ENCODE measurements at regions not wholly inside any gene's neighbourhood (a gene's known extent, or its start where the extent isn't known, plus 50 kb on each side); places are given as distances from the start of the nearest gene placed in this dataset.
"Not testable (repeated sequence)": the region's sequence is repeated elsewhere in the genome, so short reads cannot be mapped to it uniquely, and the experiment has no call there.

DNA sequence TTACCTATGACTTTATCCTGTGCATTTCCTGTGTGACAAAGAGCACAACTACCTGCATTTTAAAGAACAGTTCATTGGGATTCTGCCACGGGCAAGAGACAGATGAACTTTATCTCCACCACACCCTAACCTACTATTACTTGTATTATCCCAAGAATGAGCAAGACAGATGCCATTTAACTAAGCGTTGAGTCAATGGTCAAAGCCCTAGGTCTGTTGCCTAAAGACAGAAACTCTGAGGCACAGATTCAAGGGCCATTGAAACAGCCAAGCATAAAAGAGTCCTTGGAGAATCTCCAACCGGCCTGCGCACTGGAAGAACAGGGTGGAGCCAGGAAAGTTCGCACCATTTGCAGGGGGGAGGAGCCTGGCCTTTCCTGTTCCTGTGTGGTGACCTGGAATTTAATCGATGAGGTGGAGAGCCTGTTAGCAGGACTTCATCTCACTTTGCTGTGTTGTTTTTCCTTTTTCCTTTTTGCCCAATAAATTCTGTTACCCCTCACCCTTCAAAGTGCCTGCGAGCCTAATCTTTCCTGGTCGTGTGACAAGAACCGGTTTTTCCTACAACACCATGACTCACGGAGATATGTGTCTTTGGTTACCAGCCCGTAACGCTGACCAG, 146.4 kb upstream of the DIAPH2 start:
- ATAC-seq (ENCODE audit: low read depth): no peak
- no peak overlapping the region for H3K27ac ChIP-seq (ENCODE audit: poor library complexity, severe bottlenecking)
- no peaks in the 10 kb centered on the region for H3K9me3 ChIP-seq (ENCODE audit: severe bottlenecking)
- no peak overlapping the region for H3K4me3 ChIP-seq (ENCODE audit: severe bottlenecking)
- no peaks in the 10 kb centered on the region for H3K4me1 ChIP-seq (ENCODE audit: insufficient read depth, poor library complexity, severe bottlenecking)
- no peak for DNase-seq (ENCODE audit: low spot score)
- no peaks in the 10 kb centered on the region for H3K36me3 ChIP-seq (ENCODE audit: low read depth)
- H3K27me3 ChIP-seq (ENCODE audit: insufficient read depth, poor library complexity, severe bottlenecking): no peaks in the 10 kb centered on the region
- TF ChIP-seq, protein P1, sequence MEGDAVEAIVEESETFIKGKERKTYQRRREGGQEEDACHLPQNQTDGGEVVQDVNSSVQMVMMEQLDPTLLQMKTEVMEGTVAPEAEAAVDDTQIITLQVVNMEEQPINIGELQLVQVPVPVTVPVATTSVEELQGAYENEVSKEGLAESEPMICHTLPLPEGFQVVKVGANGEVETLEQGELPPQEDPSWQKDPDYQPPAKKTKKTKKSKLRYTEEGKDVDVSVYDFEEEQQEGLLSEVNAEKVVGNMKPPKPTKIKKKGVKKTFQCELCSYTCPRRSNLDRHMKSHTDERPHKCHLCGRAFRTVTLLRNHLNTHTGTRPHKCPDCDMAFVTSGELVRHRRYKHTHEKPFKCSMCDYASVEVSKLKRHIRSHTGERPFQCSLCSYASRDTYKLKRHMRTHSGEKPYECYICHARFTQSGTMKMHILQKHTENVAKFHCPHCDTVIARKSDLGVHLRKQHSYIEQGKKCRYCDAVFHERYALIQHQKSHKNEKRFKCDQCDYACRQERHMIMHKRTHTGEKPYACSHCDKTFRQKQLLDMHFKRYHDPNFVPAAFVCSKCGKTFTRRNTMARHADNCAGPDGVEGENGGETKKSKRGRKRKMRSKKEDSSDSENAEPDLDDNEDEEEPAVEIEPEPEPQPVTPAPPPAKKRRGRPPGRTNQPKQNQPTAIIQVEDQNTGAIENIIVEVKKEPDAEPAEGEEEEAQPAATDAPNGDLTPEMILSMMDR (IDR thresholded peaks at IDR 0.05; ENCODE audit: poor library complexity, severe bottlenecking): no peak

DNA sequence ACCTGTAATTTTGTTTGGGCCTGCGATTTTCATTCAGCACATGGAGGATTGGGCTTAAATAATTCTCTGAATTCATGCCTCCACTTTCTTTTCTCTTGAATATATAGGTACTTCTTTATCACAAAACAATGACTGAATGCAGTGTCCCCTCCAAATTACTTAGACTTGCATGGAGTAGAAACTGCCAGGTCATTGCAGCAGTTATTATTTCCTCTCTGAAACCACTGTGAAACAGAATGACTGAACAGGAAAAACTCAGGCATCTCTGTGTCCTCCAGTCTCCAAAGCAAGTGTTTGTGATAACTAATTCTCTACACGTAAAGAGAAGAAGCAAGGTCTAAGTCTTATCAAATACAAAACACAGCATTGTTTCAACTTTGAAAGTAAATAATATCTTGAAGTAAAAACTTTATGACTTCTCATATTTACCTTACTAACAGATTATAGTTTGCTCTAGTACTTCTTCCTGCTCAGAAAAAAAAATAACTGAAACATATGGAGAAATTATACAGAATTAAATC, 144.5 kb upstream of the DIAPH2 start:
- H3K4me3 ChIP-seq (ENCODE audit: severe bottlenecking): no peak overlapping the region
- H3K36me3 ChIP-seq (ENCODE audit: low read depth): no peaks in the 10 kb centered on the region
- TF ChIP-seq, protein P1 (IDR thresholded peaks at IDR 0.05; ENCODE audit: poor library complexity, severe bottlenecking): no peak
- H3K27ac ChIP-seq (ENCODE audit: poor library complexity, severe bottlenecking): no peak overlapping the region
- no peak for DNase-seq (ENCODE audit: low spot score)
- H3K27me3 ChIP-seq (ENCODE audit: insufficient read depth, poor library complexity, severe bottlenecking): no peaks in the 10 kb centered on the region
- no peak for ATAC-seq (ENCODE audit: low read depth)
- H3K4me1 ChIP-seq (ENCODE audit: insufficient read depth, poor library complexity, severe bottlenecking): no peaks in the 10 kb centered on the region
- H3K9me3 ChIP-seq (ENCODE audit: severe bottlenecking): no peaks in the 10 kb centered on the region

DNA sequence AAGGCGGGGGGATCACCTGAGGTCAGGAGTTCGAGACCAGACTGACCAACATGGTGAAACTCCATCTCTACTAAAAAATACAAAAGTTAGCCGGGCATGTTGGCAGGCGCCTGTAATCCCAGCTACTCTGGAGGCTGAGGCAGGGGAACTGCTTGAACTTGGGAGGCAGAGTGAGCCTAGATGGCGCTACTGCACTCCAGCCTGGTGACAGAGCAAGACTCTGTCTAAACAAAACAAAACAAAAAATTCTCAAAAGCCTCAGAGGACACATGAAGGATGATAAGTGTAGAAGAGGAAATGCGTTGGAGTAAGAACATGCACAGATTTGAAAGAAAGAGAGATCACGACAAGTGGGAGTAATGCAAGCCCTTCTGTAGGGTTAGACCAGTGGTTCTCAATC, 138.4 kb upstream of the DIAPH2 start:
- ATAC-seq (ENCODE audit: low read depth); H3K4me3 ChIP-seq (ENCODE audit: severe bottlenecking); H3K4me1 ChIP-seq (ENCODE audit: insufficient read depth, poor library complexity, severe bottlenecking); H3K9me3 ChIP-seq (ENCODE audit: severe bottlenecking); H3K27ac ChIP-seq (ENCODE audit: poor library complexity, severe bottlenecking); H3K27me3 ChIP-seq (ENCODE audit: insufficient read depth, poor library complexity, severe bottlenecking); H3K36me3 ChIP-seq (ENCODE audit: low read depth); DNase-seq (ENCODE audit: low spot score): not testable (repeated sequence)

DNA sequence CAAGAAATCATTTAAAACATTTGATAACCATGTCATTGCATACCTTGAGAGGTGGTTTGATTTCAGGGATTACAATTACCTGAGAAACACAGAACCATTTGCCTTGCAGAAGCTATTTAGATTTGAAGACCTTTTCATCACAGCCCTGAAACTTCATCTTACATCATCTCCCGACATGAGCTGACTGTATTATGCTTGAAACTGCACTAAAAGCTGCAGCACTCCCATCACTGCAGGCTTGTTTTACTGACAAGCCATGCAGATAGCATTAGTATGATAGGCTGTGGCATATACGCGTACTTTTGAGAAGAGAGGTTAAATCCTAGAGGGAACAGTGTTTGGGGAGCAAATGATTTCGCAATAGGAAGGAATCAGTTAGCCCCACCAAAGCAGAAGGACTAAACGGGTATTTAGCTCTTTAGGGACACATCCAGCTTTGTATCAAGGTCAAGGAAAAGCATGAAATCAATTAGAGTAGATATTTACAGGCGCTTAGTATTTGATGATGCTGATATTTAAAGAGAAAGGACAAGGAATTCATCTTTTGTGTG, 133.2 kb upstream of the DIAPH2 start:
- DNase-seq (ENCODE audit: low spot score): no peak
- no peak overlapping the region for H3K27ac ChIP-seq (ENCODE audit: poor library complexity, severe bottlenecking)

DNA sequence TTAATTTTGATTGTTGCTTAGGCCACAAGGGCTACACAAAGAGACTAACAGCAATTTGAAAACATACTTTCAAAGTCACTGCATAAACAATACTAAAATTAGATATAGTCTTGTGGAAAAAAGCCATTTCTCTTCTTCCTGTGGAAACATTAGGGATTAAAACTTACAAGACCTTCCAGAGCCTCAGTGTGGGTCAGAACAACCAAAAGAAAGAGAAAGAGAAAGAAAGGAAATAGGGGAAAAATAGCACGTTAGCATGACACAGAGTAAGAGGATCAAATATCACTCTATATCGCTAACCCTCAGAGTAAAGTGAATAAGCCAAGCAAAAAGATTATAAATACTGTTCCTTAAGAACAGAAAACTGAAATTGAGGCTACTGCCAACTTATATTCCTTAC, 127.8 kb upstream of the DIAPH2 start:
- no peaks in the 10 kb centered on the region for H3K4me1 ChIP-seq (ENCODE audit: insufficient read depth, poor library complexity, severe bottlenecking)
- no peak overlapping the region for H3K4me3 ChIP-seq (ENCODE audit: severe bottlenecking)
- no peaks in the 10 kb centered on the region for H3K36me3 ChIP-seq (ENCODE audit: low read depth)
- DNase-seq (ENCODE audit: low spot score): no peak
- TF ChIP-seq, protein P1 (IDR thresholded peaks at IDR 0.05; ENCODE audit: poor library complexity, severe bottlenecking): no peak
- H3K27ac ChIP-seq (ENCODE audit: poor library complexity, severe bottlenecking): no peak overlapping the region
- no peak for ATAC-seq (ENCODE audit: low read depth)
- no peaks in the 10 kb centered on the region for H3K27me3 ChIP-seq (ENCODE audit: insufficient read depth, poor library complexity, severe bottlenecking)
- no peaks in the 10 kb centered on the region for H3K9me3 ChIP-seq (ENCODE audit: severe bottlenecking)

More for the DNA sequence above, 133.2 kb upstream of the DIAPH2 start:
- Histone ChIP-seq H3K4me3 (ENCODE audit: severe bottlenecking) (no peak overlapping the region), H3K4me1 (ENCODE audit: insufficient read depth, poor library complexity, severe bottlenecking) (no peaks in the 10 kb centered on the region), H3K36me3 (ENCODE audit: low read depth) (no peaks in the 10 kb centered on the region), H3K27me3 (ENCODE audit: insufficient read depth, poor library complexity, severe bottlenecking) (no peaks in the 10 kb centered on the region), H3K9me3 (ENCODE audit: severe bottlenecking) (no peaks in the 10 kb centered on the region)
- no peak for ATAC-seq (ENCODE audit: low read depth)
- TF ChIP-seq, protein P1 (IDR thresholded peaks at IDR 0.05; ENCODE audit: poor library complexity, severe bottlenecking): no peak

DNA sequence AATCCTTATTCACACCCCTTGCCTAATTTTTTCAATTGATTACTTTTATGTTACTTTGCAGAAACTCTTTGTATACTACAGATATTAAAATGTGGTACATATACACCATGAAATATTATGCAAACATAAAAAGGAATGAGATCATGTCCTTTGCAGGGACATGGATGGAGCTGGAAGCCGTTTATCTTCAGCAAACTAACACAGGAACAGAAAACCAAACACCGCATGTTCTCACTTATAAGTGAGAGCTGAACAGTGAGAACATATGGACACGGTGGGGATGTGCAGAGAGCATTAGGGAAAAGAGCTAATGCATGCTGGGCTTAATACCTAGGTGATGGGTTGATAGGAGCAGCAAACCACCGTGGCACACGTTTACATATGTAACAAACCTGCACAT, 123.5 kb upstream of the DIAPH2 start:
- ATAC-seq (ENCODE audit: low read depth); H3K4me1 ChIP-seq (ENCODE audit: insufficient read depth, poor library complexity, severe bottlenecking); H3K4me3 ChIP-seq (ENCODE audit: severe bottlenecking); H3K27me3 ChIP-seq (ENCODE audit: insufficient read depth, poor library complexity, severe bottlenecking); H3K27ac ChIP-seq (ENCODE audit: poor library complexity, severe bottlenecking); DNase-seq (ENCODE audit: low spot score); H3K36me3 ChIP-seq (ENCODE audit: low read depth); H3K9me3 ChIP-seq (ENCODE audit: severe bottlenecking): not testable (repeated sequence)

All from RWPE2 (cell line).